ENCODE measurements at regions not wholly inside any gene's neighbourhood (a gene's known extent, or its start where the extent isn't known, plus 50 kb on each side); places are given as distances from the start of the nearest gene placed in this dataset.

GRCh38 chr16:72645538-72645937 lies 402.4 kb downstream of the ZFHX3 start:
- Histone ChIP-seq H2AFZ (ENCODE audit: low read length) (no peak overlapping the region), H4K20me1 (ENCODE audit: insufficient read depth, low read length) (no peaks in the 10 kb centered on the region), H3K4me1 (ENCODE audit: insufficient read depth, low read length, severe bottlenecking) (peaks cover 7% of the 10 kb centered on the region), H3K9me2 (ENCODE audit: low read depth, low read length) (no peaks in the 10 kb centered on the region), H3K27ac (ENCODE audit: low read depth, low read length, poor library complexity, severe bottlenecking) (no peak overlapping the region), H3K36me3 (ENCODE audit: insufficient read depth, low read length) (no peaks in the 10 kb centered on the region), H3K4me3 (ENCODE audit: low read depth, low read length, poor library complexity, severe bottlenecking) (no peak overlapping the region), H3K4me2 (ENCODE audit: low read length) (no peak overlapping the region), H3K27me3 (ENCODE audit: insufficient read depth, low read length) (no peaks in the 10 kb centered on the region), H3K79me2 (ENCODE audit: insufficient read depth, low read length) (peaks cover 3% of the 10 kb centered on the region; the same call in 1 of the 2 replicates), H3F3A (ENCODE audit: insufficient read depth, low read length) (no peaks in the 10 kb centered on the region), H3K9ac (ENCODE audit: low read length) (no peak overlapping the region), H3K9me3 (ENCODE audit: low read length) (no peaks in the 10 kb centered on the region)
- TF ChIP-seq CTCF (IDR thresholded peaks at IDR 0.05; ENCODE audit: low read length) (no peak), EZH2 (IDR thresholded peaks at IDR 0.05; ENCODE audit: borderline replicate concordance, low read length) (no peak)

GRCh38 chr16:72644911-72645310 lies 403.0 kb downstream of the ZFHX3 start:
- peaks cover 3% of the 10 kb centered on the region; the same call in 1 of the 2 replicates for H3K79me2 ChIP-seq (ENCODE audit: insufficient read depth, low read length)
- H3K9ac ChIP-seq (ENCODE audit: low read length): no peak overlapping the region
- no peaks in the 10 kb centered on the region for H3K36me3 ChIP-seq (ENCODE audit: insufficient read depth, low read length)
- H3K9me3 ChIP-seq (ENCODE audit: low read length): no peaks in the 10 kb centered on the region
- no peak overlapping the region for H2AFZ ChIP-seq (ENCODE audit: low read length)
- no peaks in the 10 kb centered on the region for H3K9me2 ChIP-seq (ENCODE audit: low read depth, low read length)
- H3K27ac ChIP-seq (ENCODE audit: low read depth, low read length, poor library complexity, severe bottlenecking): no peak overlapping the region
- no peaks in the 10 kb centered on the region for H3K27me3 ChIP-seq (ENCODE audit: insufficient read depth, low read length)
- H3K4me2 ChIP-seq (ENCODE audit: low read length): no peak overlapping the region
- no peak overlapping the region for H3K4me3 ChIP-seq (ENCODE audit: low read depth, low read length, poor library complexity, severe bottlenecking)
- no peaks in the 10 kb centered on the region for H3F3A ChIP-seq (ENCODE audit: insufficient read depth, low read length)
- TF ChIP-seq CTCF (IDR thresholded peaks at IDR 0.05; ENCODE audit: low read length) (no peak), EZH2 (IDR thresholded peaks at IDR 0.05; ENCODE audit: borderline replicate concordance, low read length) (no peak)
- H4K20me1 ChIP-seq (ENCODE audit: insufficient read depth, low read length): no peaks in the 10 kb centered on the region
- peaks cover 7% of the 10 kb centered on the region for H3K4me1 ChIP-seq (ENCODE audit: insufficient read depth, low read length, severe bottlenecking)

GRCh38 chr16:72639494-72639893 lies 408.4 kb downstream of the ZFHX3 start:
- Histone ChIP-seq H3K36me3 (ENCODE audit: insufficient read depth, low read length) (no peaks in the 10 kb centered on the region), H3K27ac (ENCODE audit: low read depth, low read length, poor library complexity, severe bottlenecking) (no peak overlapping the region), H3K9me2 (ENCODE audit: low read depth, low read length) (no peaks in the 10 kb centered on the region), H3K79me2 (ENCODE audit: insufficient read depth, low read length) (no peaks in the 10 kb centered on the region; the same call in 1 of the 2 replicates), H4K20me1 (ENCODE audit: insufficient read depth, low read length) (no peaks in the 10 kb centered on the region), H3K4me3 (ENCODE audit: low read depth, low read length, poor library complexity, severe bottlenecking) (no peak overlapping the region), H3K27me3 (ENCODE audit: insufficient read depth, low read length) (no peaks in the 10 kb centered on the region), H3K9ac (ENCODE audit: low read length) (no peak overlapping the region), H3F3A (ENCODE audit: insufficient read depth, low read length) (no peaks in the 10 kb centered on the region), H3K4me1 (ENCODE audit: insufficient read depth, low read length, severe bottlenecking) (no peaks in the 10 kb centered on the region), H2AFZ (ENCODE audit: low read length) (no peak overlapping the region), H3K4me2 (ENCODE audit: low read length) (no peak overlapping the region), H3K9me3 (ENCODE audit: low read length) (no peaks in the 10 kb centered on the region)
- TF ChIP-seq CTCF (IDR thresholded peaks at IDR 0.05; ENCODE audit: low read length) (no peak), EZH2 (IDR thresholded peaks at IDR 0.05; ENCODE audit: borderline replicate concordance, low read length) (no peak)

Data from OCI-LY1 (cell line).